HepG2 (cell line): ENCODE measurements at regions not wholly inside any gene's neighbourhood (a gene's known extent, or its start where the extent isn't known, plus 50 kb on each side); places are given as distances from the start of the nearest gene placed in this dataset.

ENCODE experiments used
- ATAC-seq: fragments of 200-7000 bp; cut with Tn5 transposase; 3 replicates; pipeline ENCODE4 v1.9.1; 2020; ENCODE audit warnings: mild to moderate bottlenecking, moderate library complexity
- BruUV-seq: library from RNA; stranded (reverse); fragments of 400-500 nt; replicated peaks from 2 replicates; lab custom pipeline; 2021; lab: Mats Ljungman, UMichigan
- CTCF ChIA-PET: fragments of 300-600 bp; formaldehyde crosslinking; extraction: SDS; loops from one replicate; lab custom pipeline; 2021; ENCODE audit warnings: low total read pairs, inconsistent platforms, low intra/inter-chr PET ratio; lab: Yijun Ruan, JAX
- POLR2A ChIA-PET: fragments of 350-600 bp; sonication (Branson Sonifier 250); formaldehyde crosslinking; loops from one replicate; lab custom pipeline; 2020; ENCODE audit warnings: antibody characterized with exemption, inconsistent platforms; lab: Yijun Ruan, JAX
- DNase-seq: peaks from one replicate; pipeline ENCODE4 v3.0.0-alpha.2; 2015; ENCODE audit warnings: low spot score
- FAIRE-seq: peaks from 3 replicates; lab custom pipeline; 2011; peaks lifted over from hg19 to GRCh38; lab: Jason Lieb, UNC
- H2AFZ ChIP-seq: one replicate; pipeline ENCODE4 v1.6.1; 2011; ENCODE audit warnings: low read length, inconsistent platforms
- H3K27ac ChIP-seq: fragments of 300-600 bp; 3 replicates; pipeline ENCODE4 v1.8.0; 2011; ENCODE audit warnings: mixed run types, mild to moderate bottlenecking, mixed read lengths, low read length, inconsistent platforms; ENCODE audit not compliant: insufficient read depth; ENCODE audit errors: extremely low read length
- H3K27me3 ChIP-seq, 2 experiments: fragments of 200-600 bp in 1 of 2; 2 replicates in 1 of 2; 3 replicates in 1 of 2; pipeline versions ENCODE4 v1.6.0 to v1.8.0; 2011; ENCODE audit warnings: low read length in 2 of 2, mild to moderate bottlenecking in 2 of 2, moderate library complexity in 2 of 2, inconsistent platforms in 1 of 2; ENCODE audit not compliant: insufficient read depth in 2 of 2, control insufficient read depth in 1 of 2
- H3K36me3 ChIP-seq, 2 experiments: fragments of 200-600 bp in 1 of 2; replicated peaks in 1 of 2; 2 replicates in 1 of 2; 3 replicates in 1 of 2; pipeline versions ENCODE4 v1.5.1 to v1.8.0; 2011; ENCODE audit warnings: low read length in 2 of 2, inconsistent platforms in 1 of 2; ENCODE audit not compliant: insufficient read depth in 2 of 2, control insufficient read depth in 1 of 2
- H3K4me1 ChIP-seq: 2 replicates; pipeline ENCODE4 v1.5.1; 2012; ENCODE audit warnings: low read length, inconsistent platforms; ENCODE audit not compliant: insufficient read depth
- H3K4me2 ChIP-seq: 2 replicates; pipeline ENCODE4 v1.6.0; 2011; ENCODE audit warnings: low read depth, low read length, inconsistent platforms
- H3K4me3 ChIP-seq, 3 experiments: fragments of 200-600 bp in 1 of 3; sonication (generic), shearing (Covaris generic) in 1 of 3; replicated peaks in 1 of 3; 2 replicates each; pipeline ENCODE4 v1.5.1; 2011 to 2016; ENCODE audit warnings: low read length in 3 of 3, inconsistent platforms in 2 of 3, low read depth in 2 of 3, mild to moderate bottlenecking in 2 of 3, control low read depth in 1 of 3, mixed read lengths in 1 of 3; ENCODE audit not compliant: insufficient read depth in 1 of 3
- H3K79me2 ChIP-seq: one replicate; pipeline ENCODE4 v1.6.1; 2011; ENCODE audit warnings: low read length, inconsistent platforms; ENCODE audit not compliant: insufficient read depth
- H3K9ac ChIP-seq: 2 replicates; pipeline ENCODE4 v1.6.0; 2011; ENCODE audit warnings: mild to moderate bottlenecking, low read depth, low read length, inconsistent platforms; ENCODE audit not compliant: insufficient read depth
- H3K9me3 ChIP-seq: 2 replicates; pipeline ENCODE4 v1.5.1; 2012; ENCODE audit warnings: mild to moderate bottlenecking, low read length
- H4K20me1 ChIP-seq: 2 replicates; pipeline ENCODE4 v1.6.0; 2011; ENCODE audit warnings: inconsistent platforms, mild to moderate bottlenecking, low read length, moderate library complexity; ENCODE audit not compliant: insufficient read depth
- DNMT3B ChIP-seq: conservative IDR thresholded peaks from 2 replicates; pipeline ENCODE4 v1.6.1; 2016; ENCODE audit warnings: missing biosample characterization, control low read depth
- ESRRA ChIP-seq: sonication (generic); formaldehyde crosslinking; IDR thresholded peaks from 2 replicates; pipeline ENCODE4 v1.5.1; 2020; ENCODE audit warnings: mild to moderate bottlenecking, low read depth, missing genetic modification reagents
- IKZF4 ChIP-seq: sonication (generic); formaldehyde crosslinking; IDR thresholded peaks from 2 replicates; pipeline ENCODE4 v1.5.1; 2020; ENCODE audit warnings: borderline replicate concordance, mild to moderate bottlenecking, low read depth, missing genetic modification reagents; ENCODE audit errors: not compliant biosample characterization
- MAFK ChIP-seq, 2 experiments: IDR thresholded peaks in 1 of 2; conservative IDR thresholded peaks in 1 of 2; 2 replicates each; pipeline ENCODE4 v1.6.1; 2011; ENCODE audit warnings: improper control_type of control experiment in 2 of 2, low read length in 2 of 2
- TCF7L2 ChIP-seq: IDR thresholded peaks from 2 replicates; pipeline ENCODE4 v1.6.1; 2011; ENCODE audit warnings: mild to moderate bottlenecking, low read depth, low read length, moderate library complexity
- ZNF816 ChIP-seq: sonication (generic); formaldehyde crosslinking; IDR thresholded peaks from 2 replicates; pipeline ENCODE4 v1.8.0; 2022; ENCODE audit warnings: missing genetic modification reagents, mild to moderate bottlenecking, borderline replicate concordance
- ZSCAN9 ChIP-seq: IDR thresholded peaks from 2 replicates; pipeline ENCODE4 v1.6.1; 2016; ENCODE audit warnings: borderline replicate concordance
- WGBS: methylation state at CpG from one replicate; pipeline ENCODE4 v1.1.6; 2017; ENCODE audit warnings: low lambda C conversion rate; 5-methylcytosine and 5-hydroxymethylcytosine counted together
- in situ Hi-C: cut with HindIII; loops from 2 replicates; pipeline ENCODE4 v1.10.0; 2017; ENCODE audit warnings: low pct_unique_long_range_greater_than_20kb; ENCODE audit not compliant: extremely low pct_ligation_motif_present
- intact Hi-C: fragments of 100-400 bp; cut with micrococcal nuclease; formaldehyde crosslinking; loops from one replicate; pipeline ENCODE4 v1.10.0; 2022; ENCODE audit not compliant: unreplicated experiment
- TF ChIP-seq, protein P1 (sequence below): sonication (generic); formaldehyde crosslinking; IDR thresholded peaks from 2 replicates; pipeline ENCODE4 v1.5.0; 2020; ENCODE audit warnings: missing genetic modification reagents, mild to moderate bottlenecking, borderline replicate concordance
- TF ChIP-seq, protein P2 (sequence below): sonication (generic); formaldehyde crosslinking; IDR thresholded peaks from 2 replicates; pipeline ENCODE4 v1.5.0; 2020; ENCODE audit warnings: mild to moderate bottlenecking, missing genetic modification reagents
- TF ChIP-seq, protein P3 (sequence below), 2 experiments: sonication (generic) in 1 of 2; formaldehyde crosslinking in 1 of 2; IDR thresholded peaks; 2 replicates each; pipeline versions ENCODE4 v1.4.0 to v1.6.1; 2018 to 2020; ENCODE audit warnings: missing genetic modification reagents in 2 of 2, borderline replicate concordance in 1 of 2, low read depth in 1 of 2, mild to moderate bottlenecking in 1 of 2, missing biosample characterization in 1 of 2
- TF ChIP-seq, protein P4 (sequence below): IDR thresholded peaks from 2 replicates; pipeline ENCODE4 v1.6.1; 2016; ENCODE audit warnings: mild to moderate bottlenecking
- TF ChIP-seq, protein P5 (sequence below): sonication (generic); formaldehyde crosslinking; IDR thresholded peaks from 2 replicates; pipeline ENCODE4 v1.4.0; 2020; ENCODE audit warnings: mild to moderate bottlenecking, low read depth, missing genetic modification reagents

DNA sequence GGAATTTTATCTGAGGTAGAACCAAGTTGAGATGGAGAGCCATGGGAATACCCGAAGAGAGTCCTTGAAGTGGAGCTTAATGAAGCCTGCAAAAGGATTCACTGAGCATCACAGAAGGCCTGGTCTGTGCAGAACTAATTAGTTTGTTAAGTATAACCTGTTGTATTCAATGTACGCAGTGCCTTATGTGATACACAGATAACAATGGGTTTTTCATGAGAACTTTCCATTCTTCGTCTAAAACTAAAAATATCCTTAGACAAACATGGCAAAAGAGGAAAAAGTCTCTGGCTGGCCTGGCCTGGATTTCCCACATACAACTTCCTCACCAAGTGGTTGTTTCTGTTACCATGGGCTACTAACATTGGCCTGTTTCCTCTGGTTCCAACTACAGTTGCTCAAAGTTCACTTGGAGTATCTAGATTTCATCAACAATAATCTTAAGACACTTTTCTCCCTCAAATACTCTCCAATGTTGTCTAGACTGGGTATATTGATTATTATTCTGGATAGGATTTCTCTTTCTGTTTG lies 237.6 kb upstream of the ZNF462 start (continued):
- TF ChIP-seq ESRRA (no peak), TCF7L2 (no peak), MAFK (conservative IDR thresholded peaks at IDR 0.05 in 1 of 2, IDR thresholded peaks at IDR 0.05 in 1 of 2; ENCODE audit: low read length in 2 of 2) (no peak), ZNF816 (no peak), ZSCAN9 (CRISPR knock-in tag) (no peak)
- TF ChIP-seq, protein P1, sequence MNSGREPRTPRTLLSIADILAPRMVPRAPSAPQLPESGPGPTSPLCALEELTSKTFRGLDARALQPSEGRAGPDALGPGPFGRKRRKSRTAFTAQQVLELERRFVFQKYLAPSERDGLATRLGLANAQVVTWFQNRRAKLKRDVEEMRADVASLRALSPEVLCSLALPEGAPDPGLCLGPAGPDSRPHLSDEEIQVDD (CRISPR knock-in tag), result no peak
- TF ChIP-seq, protein P2, sequence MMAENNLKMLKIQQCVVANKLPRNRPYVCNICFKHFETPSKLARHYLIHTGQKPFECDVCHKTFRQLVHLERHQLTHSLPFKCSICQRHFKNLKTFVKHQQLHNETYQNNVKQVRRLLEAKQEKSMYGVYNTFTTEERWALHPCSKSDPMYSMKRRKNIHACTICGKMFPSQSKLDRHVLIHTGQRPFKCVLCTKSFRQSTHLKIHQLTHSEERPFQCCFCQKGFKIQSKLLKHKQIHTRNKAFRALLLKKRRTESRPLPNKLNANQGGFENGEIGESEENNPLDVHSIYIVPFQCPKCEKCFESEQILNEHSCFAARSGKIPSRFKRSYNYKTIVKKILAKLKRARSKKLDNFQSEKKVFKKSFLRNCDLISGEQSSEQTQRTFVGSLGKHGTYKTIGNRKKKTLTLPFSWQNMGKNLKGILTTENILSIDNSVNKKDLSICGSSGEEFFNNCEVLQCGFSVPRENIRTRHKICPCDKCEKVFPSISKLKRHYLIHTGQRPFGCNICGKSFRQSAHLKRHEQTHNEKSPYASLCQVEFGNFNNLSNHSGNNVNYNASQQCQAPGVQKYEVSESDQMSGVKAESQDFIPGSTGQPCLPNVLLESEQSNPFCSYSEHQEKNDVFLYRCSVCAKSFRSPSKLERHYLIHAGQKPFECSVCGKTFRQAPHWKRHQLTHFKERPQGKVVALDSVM (CRISPR knock-in tag), result no peak
- TF ChIP-seq, protein P3, sequence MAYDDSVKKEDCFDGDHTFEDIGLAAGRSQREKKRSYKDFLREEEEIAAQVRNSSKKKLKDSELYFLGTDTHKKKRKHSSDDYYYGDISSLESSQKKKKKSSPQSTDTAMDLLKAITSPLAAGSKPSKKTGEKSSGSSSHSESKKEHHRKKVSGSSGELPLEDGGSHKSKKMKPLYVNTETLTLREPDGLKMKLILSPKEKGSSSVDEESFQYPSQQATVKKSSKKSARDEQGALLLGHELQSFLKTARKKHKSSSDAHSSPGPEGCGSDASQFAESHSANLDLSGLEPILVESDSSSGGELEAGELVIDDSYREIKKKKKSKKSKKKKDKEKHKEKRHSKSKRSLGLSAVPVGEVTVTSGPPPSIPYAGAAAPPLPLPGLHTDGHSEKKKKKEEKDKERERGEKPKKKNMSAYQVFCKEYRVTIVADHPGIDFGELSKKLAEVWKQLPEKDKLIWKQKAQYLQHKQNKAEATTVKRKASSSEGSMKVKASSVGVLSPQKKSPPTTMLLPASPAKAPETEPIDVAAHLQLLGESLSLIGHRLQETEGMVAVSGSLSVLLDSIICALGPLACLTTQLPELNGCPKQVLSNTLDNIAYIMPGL (CRISPR knock-in tag; IDR thresholded peaks at IDR 0.05; ENCODE audit: borderline replicate concordance in 1 of 2, low read depth in 1 of 2), result no peak

DNA sequence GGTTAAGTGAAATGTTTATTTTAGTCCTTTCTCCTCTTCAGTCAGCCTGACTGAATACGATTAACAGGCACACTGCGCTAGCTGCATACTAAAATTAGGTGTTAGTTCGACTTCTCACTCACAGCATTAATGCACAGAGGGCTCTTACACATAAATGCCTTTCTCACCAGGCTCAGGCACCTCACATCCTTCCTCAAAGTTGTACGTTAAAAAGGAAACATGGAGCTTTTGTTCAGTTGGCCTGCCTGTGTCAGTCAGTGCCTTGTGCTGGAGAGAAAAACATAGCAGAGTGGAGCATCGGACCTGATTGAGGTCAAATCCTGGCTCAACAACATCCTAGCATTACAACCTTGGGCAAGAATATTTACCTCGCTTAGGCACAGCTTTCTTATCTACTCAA lies 236.0 kb upstream of the ZNF462 start:
- no peak overlapping the region for H3K27ac ChIP-seq
- no TSS peak for BruUV-seq
- H3K9ac ChIP-seq, result no peak overlapping the region
- DNase-seq (no peak), FAIRE-seq (no peak), ATAC-seq (no peak)
- no peaks in the 10 kb centered on the region for H3K36me3 ChIP-seq
- WGBS, result 31% methylated on average over 6 of the region's 6 CpGs
- H3K79me2 ChIP-seq, result no peaks in the 10 kb centered on the region
- no peaks in the 10 kb centered on the region for H3K9me3 ChIP-seq
- no peaks in the 10 kb centered on the region; a peak in 1 of 5 replicates for H3K27me3 ChIP-seq
- no peaks in the 10 kb centered on the region for H4K20me1 ChIP-seq
- no peak overlapping the region for H3K4me2 ChIP-seq
- ChIA-PET POLR2A (no interaction called here), CTCF (no interaction called here)
- H3K4me3 ChIP-seq, result no peak overlapping the region
- in situ Hi-C loops (no loop called here), intact Hi-C loops (no loop called here)
- H3K4me1 ChIP-seq, result no peaks in the 10 kb centered on the region
- no peak overlapping the region for H2AFZ ChIP-seq
- TF ChIP-seq DNMT3B (CRISPR knock-in tag) (no peak), IKZF4 (CRISPR knock-in tag) (no peak)
- TF ChIP-seq, protein P4, sequence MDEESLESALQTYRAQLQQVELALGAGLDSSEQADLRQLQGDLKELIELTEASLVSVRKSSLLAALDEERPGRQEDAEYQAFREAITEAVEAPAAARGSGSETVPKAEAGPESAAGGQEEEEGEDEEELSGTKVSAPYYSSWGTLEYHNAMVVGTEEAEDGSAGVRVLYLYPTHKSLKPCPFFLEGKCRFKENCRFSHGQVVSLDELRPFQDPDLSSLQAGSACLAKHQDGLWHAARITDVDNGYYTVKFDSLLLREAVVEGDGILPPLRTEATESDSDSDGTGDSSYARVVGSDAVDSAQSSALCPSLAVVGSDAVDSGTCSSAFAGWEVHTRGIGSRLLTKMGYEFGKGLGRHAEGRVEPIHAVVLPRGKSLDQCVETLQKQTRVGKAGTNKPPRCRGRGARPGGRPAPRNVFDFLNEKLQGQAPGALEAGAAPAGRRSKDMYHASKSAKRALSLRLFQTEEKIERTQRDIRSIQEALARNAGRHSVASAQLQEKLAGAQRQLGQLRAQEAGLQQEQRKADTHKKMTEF, result no peak
- TF ChIP-seq, protein P5, sequence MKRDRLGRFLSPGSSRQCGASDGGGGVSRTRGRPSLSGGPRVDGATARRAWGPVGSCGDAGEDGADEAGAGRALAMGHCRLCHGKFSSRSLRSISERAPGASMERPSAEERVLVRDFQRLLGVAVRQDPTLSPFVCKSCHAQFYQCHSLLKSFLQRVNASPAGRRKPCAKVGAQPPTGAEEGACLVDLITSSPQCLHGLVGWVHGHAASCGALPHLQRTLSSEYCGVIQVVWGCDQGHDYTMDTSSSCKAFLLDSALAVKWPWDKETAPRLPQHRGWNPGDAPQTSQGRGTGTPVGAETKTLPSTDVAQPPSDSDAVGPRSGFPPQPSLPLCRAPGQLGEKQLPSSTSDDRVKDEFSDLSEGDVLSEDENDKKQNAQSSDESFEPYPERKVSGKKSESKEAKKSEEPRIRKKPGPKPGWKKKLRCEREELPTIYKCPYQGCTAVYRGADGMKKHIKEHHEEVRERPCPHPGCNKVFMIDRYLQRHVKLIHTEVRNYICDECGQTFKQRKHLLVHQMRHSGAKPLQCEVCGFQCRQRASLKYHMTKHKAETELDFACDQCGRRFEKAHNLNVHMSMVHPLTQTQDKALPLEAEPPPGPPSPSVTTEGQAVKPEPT (CRISPR knock-in tag), result no peak
